NOMO-1 treated with dmso at 0.1 percent for 144 hours (cell line): ENCODE measurements at regions not wholly inside any gene's neighbourhood (a gene's known extent, or its start where the extent isn't known, plus 50 kb on each side); places are given as distances from the start of the nearest gene placed in this dataset.

Source experiments
- DNase-seq: peaks from one replicate; lab custom pipeline; 2025; ENCODE audit not compliant: unreplicated experiment; lab: John Stamatoyannopoulos, UW

DNA sequence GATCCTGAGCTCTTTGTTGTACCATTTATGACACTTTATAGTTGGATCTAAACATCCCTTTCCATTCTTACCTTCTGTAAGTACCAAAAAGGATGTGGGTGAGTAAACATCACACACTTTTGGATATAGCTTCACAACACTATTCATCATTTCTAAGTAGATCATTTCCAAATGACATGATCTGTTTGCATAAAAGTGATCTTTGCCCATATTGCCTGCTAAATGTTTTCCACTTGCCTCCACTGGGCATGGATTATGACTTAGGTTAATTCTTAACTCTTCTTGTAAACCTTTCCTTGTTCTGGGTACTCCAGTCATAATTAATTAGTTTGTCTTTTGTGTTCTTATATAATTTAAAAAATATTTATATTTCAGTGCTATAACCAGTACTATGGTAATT lies 244.9 kb upstream of the AGA start:
- DNase-seq = no peak

DNA sequence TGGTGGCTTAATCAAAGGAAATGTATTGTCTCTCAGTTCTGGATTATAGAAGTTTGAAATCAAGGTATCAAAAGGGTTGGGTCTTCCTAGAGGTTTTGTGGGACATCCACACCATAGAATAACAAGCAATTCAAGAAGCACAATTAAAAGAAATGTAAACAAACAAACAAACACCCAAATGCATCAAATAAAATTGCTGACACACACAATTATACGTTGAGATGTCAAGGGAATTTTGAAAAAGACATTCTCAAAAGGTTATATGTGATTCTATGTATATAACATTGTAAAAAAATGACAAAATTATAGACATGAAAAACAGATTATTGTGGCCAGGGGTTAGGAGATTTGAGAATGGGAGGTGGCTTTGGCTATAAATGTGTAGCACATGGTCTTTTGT lies 250.7 kb upstream of the AGA start:
- no peak for DNase-seq

DNA sequence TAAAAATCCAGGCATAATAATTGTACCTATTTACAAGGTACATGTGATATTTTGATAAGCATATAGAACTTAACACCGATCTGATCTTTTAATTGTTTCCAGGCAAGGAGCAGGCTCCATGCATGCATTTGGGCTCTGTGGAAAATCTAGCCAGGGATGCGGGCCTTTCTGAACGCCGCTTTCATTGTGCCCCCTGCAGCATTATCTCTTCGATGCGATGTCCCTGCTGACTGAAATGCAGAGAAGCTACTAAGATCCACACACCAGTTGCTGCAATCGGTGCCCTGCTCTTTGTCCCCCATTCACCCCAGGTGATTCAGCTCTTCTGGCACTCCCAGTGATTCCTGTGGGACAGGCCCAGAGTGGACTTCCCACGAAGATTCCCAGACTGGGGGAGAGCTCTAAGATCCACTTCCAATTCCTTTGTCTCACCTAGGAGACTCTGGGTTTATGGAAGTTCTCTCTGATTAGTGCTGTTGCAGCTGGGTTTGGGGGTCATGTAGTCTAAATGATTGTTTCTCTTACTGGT lies 254.3 kb upstream of the AGA start:
- DNase-seq = no peak

DNA sequence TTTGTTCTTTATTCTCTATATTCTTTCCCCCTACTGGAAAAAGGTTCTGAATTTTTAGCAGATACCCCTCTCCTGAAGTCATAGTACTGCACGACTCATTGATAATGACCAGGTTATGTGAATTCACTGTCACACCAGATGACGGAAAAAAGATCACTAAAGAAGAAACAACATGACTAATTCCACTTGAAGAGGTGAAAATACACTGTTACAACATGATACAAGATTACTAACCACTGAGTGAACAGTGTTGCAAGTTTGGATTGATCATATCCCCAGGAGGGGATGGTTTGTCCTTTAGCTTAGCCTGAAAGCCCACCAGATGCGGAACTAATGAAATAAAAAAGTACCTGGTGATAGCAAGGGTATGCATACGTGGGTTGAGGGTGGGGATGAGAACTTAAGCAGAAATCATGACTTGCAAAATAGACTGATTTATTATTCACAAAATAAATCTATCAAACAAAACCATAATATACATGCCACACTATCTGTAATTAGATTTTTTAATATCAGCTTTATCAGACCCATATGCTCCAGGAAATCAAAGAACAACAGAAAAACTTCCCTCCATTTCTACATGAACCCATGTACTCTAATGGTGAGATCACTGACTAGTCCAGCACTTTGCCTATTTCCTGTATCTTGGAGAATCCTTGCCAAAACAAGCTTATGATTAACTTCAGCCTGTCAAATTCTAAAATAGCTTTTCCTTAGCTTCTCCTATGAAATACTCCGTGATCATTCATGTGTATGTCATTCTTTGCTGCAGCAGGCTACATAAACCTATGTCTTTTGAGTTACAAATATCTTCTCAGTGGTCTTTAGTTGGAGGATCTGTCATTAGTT lies 257.4 kb upstream of the AGA start:
- DNase-seq = no peak

GRCh38 chr4:177706916-177707315 lies 264.7 kb upstream of the AGA start:
- no peak for DNase-seq

DNA sequence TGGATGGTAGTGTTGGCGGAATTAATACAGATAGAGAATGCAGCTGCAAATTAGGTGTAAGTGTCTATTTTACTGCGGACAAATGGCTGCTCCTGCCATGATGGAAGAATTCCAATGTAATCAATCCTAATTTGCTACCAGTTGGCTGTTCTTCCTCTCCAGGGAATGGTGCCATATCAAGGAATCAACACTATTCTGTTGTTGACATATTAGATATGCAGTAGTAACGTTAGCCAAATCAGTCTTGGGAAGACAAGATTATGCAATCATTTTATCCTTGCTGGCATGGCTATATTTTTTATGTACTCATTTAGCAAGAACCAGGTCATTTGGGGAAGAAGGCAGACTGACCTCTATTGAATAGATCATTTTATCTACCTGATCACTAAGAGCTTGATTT lies 271.2 kb upstream of the AGA start:
- no peak for DNase-seq

- DNase-seq = no peak
Observed at GRCh38 chr4:177717407-177717806, 275.2 kb upstream of the AGA start.

DNA sequence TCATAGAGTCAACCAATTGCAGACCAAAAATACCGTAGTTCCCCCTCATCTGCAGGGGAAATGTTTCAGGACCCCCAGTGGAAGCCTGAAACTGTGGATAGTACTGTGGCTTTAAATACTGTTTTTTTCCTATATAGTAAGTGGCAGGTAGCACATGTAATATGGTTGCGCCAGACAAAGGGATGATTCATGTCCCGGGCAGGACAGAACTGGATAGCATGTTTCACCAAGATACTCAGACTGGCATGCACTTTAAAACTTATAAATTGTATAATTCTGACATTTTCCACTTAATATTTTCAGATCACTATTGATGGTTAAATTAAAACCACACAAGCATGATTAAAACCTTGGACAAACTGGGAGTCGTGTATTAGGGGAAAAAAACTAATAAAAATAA lies 276.3 kb upstream of the AGA start:
- no peak for DNase-seq

DNA sequence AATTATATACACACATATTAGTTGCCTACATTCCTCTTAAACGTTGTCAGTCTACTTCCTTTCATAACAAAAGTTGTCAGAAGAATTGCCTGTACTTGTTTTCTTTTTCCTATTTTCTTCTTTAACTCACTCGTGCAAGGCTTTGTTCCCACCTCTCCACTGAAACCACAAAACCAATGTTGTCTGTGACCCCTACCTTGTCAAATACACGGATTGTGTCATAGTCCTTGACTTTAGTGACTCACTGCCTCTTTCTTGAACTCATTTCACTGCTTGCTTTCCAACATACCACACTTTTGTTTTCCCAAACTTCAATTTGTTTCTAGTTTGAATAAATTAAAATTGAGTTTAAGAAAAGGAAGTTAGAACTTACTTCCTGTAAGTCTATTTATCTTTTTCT lies 283.9 kb upstream of the AGA start:
- no peak for DNase-seq

- no peak for DNase-seq
Observed at GRCh38 chr4:177728361-177729152, 286.3 kb upstream of the AGA start.

- no peak for DNase-seq
Observed at GRCh38 chr4:177729681-177730080, 287.4 kb upstream of the AGA start.

DNA sequence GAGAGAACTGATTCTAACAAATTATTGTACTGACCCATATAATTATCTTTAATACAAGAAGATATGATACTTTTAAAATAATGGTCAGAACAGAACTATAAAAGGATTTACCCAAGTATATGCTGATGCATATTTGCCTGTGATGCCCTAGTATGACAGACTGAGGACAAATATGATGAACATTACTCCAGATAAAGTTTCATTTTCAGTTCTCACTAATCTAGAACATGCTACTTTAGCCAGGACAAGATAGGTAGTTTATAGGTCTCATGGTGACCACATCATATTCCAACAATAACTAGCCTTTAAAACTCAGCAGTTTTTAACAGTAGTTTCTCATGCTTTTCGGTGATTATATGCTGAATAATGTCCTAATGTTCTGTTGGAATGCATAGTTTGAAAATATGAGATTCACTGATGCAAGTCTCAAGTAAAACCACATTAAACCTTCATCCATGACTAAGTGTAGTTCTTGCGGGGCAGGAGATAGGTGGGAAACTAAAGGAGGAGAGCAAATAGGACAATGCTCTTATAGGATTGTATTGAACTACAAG lies 295.2 kb upstream of the AGA start:
- DNase-seq = no peak

GRCh38 chr4:177740563-177740962 lies 298.3 kb upstream of the AGA start:
- no peak for DNase-seq

GRCh38 chr4:177759729-177760128 lies 317.5 kb upstream of the AGA start:
- DNase-seq = no peak

DNA sequence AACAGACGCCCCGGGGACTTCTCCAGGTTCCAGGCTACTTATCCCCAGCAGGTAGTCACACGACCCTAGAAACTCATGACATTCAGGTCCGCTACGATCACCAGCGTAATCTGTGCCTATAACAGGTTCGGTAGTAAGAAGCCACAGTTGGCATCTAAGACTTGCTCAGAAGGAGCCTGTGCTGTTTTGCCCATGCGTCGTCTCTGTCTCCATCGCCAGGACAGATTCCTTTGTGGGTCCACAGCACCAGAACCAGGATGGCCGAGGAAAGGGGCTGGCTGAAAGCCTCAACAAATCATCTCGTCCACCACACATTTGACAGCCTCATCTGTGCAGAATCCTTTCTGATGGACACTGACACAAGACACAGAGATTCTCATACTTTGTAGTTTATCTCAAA lies 319.5 kb upstream of the AGA start:
- DNase-seq = no peak

DNA sequence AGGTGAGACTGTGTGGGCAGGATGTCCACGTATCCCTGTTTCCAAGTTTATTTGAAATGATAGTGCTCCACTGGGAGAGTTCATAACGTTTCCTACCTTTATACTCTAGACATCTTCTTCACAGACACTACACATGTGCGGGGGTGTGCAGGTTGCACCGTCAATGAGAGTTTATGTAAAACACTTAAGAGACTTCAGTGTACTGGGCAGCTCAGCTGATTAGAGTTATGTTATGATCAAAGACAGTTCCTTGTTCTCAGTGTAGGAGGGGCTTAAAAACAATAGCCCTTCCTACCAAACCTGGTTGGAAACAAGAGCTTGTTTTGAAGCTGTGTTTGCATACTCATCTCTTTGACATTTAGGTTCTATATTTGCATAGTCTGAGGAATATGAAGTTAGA lies 326.9 kb upstream of the AGA start:
- no peak for DNase-seq

DNA sequence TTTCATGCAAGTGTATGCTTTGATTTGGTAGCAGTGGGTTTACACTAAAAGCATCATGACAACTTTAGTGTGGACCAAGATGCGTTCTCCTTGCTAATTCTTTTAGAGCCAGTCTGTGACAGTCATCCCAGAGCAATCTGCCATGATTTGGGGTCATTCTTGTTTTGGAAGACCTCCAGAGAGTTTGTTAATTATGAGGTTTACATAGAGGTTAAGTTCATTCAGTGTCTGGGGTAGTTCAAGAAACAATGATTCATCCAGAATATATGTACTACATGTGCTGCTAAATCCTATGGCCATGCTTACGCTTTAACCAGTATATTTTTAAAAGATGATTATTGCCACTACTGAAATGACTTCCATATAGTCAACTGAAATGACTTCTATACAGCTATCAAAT lies 328.5 kb upstream of the AGA start:
- no peak for DNase-seq

DNA sequence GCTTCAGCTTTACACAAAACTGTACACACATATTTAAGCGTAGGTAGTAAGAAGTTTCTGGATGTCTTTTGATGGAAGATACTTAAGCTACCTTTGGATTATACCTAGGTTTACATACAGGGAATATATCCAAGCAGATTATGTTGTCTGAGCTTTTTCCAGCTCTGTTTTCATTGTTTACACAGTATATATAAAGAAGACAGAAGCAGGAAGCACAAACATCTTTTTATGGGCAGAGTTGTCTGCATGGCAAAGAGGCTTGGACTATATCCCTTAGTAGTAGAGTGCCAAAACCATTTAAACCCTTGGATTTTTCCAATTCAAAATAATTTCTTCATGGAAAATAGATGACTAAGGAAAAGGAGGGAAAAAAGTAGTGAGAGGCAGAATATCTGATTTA lies 329.4 kb upstream of the AGA start:
- no peak for DNase-seq

DNA sequence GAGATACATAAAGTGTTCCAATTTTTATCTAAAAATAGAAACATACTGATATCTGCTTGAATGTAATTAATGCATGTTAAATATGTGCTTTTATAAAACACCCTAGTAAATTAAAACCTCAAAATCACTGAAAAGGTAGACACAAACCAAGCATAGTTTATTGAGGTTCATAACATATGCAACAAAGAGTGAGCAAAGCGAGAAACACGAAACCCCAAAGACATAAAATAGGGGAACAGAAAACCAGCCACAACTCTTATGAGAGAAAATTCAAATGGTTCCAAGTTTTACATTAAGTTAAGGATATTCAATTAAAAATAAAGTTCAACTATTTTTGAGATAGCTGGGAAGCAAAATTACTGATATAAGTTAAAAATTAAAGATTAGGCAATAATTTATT lies 336.4 kb upstream of the AGA start:
- DNase-seq = no peak

DNA sequence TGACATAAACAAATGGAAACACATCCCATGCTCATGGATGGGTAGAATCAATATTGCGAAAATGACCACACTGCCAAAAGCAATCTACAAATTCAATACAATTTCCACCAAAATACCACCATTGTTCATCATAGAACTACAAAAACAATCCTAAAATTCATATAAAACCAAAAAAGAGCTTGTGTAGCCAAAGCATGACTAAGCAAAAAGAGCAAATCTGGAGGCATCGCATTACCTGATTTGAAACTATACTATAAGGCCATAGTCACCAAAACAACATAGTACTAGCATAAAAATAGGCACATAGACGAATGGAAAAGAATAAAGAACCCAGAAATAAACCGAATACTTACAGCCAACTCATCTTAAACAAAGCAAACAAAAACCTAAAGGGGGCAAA lies 342.8 kb upstream of the AGA start:
- no peak for DNase-seq

DNA sequence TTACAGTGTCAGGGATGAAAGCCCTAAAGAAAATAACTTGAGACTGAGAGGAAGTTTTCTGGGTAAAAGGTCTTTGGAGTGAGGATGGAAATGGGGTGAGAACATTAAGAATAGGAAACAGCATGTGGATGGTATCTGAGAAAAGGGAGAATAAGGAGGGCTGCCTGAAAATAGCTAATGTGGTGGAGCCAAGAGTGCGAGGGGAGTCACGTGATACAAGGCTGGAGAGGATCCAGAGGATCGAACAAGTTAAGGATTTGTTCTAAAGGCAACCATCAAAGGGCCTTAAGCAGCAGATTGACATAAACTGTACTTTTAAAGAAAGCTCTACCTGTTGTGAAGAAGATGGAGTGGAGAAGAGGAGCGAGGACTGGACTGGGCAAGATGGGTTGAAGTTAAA lies 347.4 kb upstream of the AGA start:
- DNase-seq = no peak

GRCh38 chr4:177791188-177791587 lies 349.0 kb upstream of the AGA start:
- DNase-seq = no peak
